ENCODE measurements at regions not wholly inside any gene's neighbourhood (a gene's known extent, or its start where the extent isn't known, plus 50 kb on each side); places are given as distances from the start of the nearest gene placed in this dataset.

DNA sequence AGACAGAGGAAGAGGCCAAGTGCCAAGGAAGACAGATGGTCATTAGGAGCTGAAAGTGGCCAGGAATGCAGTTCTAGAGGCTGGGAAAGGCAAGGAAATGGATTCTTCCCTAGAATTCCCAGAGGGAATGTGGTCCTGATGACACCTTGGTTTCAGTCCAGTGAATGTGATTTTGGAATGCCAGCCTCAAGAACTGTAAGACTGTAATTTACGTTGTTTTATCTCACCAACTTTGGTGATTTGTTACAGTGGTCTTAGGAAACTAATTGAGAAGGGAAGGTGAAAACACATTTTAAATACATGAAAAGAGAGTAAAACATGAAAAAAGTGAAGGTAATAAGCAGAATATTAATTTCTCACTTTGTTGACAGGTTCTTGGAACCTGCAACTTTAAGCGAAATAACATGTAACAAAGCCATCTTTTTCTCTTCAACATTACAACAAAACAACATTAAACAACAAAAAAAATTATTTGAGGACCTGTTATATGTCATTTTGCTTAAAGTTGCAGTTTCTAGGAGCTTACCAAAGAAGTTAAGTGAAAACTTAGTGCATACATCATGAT is 370.2 kb downstream of the METTL4 start:
- TF ChIP-seq, protein P1, sequence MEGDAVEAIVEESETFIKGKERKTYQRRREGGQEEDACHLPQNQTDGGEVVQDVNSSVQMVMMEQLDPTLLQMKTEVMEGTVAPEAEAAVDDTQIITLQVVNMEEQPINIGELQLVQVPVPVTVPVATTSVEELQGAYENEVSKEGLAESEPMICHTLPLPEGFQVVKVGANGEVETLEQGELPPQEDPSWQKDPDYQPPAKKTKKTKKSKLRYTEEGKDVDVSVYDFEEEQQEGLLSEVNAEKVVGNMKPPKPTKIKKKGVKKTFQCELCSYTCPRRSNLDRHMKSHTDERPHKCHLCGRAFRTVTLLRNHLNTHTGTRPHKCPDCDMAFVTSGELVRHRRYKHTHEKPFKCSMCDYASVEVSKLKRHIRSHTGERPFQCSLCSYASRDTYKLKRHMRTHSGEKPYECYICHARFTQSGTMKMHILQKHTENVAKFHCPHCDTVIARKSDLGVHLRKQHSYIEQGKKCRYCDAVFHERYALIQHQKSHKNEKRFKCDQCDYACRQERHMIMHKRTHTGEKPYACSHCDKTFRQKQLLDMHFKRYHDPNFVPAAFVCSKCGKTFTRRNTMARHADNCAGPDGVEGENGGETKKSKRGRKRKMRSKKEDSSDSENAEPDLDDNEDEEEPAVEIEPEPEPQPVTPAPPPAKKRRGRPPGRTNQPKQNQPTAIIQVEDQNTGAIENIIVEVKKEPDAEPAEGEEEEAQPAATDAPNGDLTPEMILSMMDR (IDR thresholded peaks at IDR 0.05), result no peak
- no peak for TF ChIP-seq POLR2A (IDR thresholded peaks at IDR 0.05)

Measured in right lobe of liver (tissue), 4 donors.